Stimulated activated naive B cell treated with anti-CD40 and anti-IgM and Interleukin-4, amounts not matched to agents 10 μg/mL and 1 μg/mL and 100 μg/mL, for 72 hours (primary cell): ENCODE measurements at regions not wholly inside any gene's neighbourhood (a gene's known extent, or its start where the extent isn't known, plus 50 kb on each side); places are given as distances from the start of the nearest gene placed in this dataset.
"Not testable (repeated sequence)": the region's sequence is repeated elsewhere in the genome, so short reads cannot be mapped to it uniquely, and the experiment has no call there.

Source experiments
- ATAC-seq, 2 donors: fragments of 150-1000 bp; cut with Tn5 transposase; replicated peaks; 2 replicates each; pipeline ENCODE4 v1.10.0; 2021; ENCODE audit warnings: moderate library complexity in 1 of 2
- DNase-seq: peaks from one replicate; pipeline ENCODE4 v3.0.0; 2021
- H3K27ac Mint-ChIP-seq: one replicate; pipeline ENCODE4 v1.8.0; 2022; ENCODE audit warnings: mild to moderate bottlenecking, mixed read lengths
- H3K27me3 Mint-ChIP-seq, 2 donors: one replicate each; pipeline ENCODE4 v1.8.0; 2022; ENCODE audit warnings: mixed read lengths in 2 of 2
- H3K36me3 Mint-ChIP-seq, 2 donors: one replicate each; pipeline ENCODE4 v1.8.0; 2022; ENCODE audit warnings: mixed read lengths in 2 of 2, mild to moderate bottlenecking in 1 of 2
- H3K4me1 Mint-ChIP-seq, 2 donors: one replicate each; pipeline ENCODE4 v1.8.0; 2022; ENCODE audit warnings: mixed read lengths in 2 of 2, mild to moderate bottlenecking in 1 of 2
- H3K4me3 Mint-ChIP-seq, 2 donors: one replicate each; pipeline ENCODE4 v1.8.0; 2022; ENCODE audit warnings: mild to moderate bottlenecking in 2 of 2, mixed read lengths in 2 of 2, moderate library complexity in 1 of 2
- H3K9me3 Mint-ChIP-seq, 2 donors: one replicate each; pipeline ENCODE4 v1.8.0; 2022; ENCODE audit warnings: mixed read lengths in 2 of 2, mild to moderate bottlenecking in 1 of 2

GRCh38 chr5:119694284-119694683 is 64.9 kb downstream of the FAM170A start:
- DNase-seq (no peak), ATAC-seq (peak; percentile 78 to 89)
- H3K36me3 Mint-ChIP-seq, result peaks cover 1 to 6% of the 10 kb centered on the region in 2 donors
- H3K4me3 Mint-ChIP-seq, result no peak overlapping the region
- peaks cover 0 to 14% of the 10 kb centered on the region in 2 donors for H3K27me3 Mint-ChIP-seq
- no peaks in the 10 kb centered on the region for H3K4me1 Mint-ChIP-seq
- H3K27ac Mint-ChIP-seq, result no peak overlapping the region
- peaks cover 15 to 22% of the 10 kb centered on the region in 2 donors for H3K9me3 Mint-ChIP-seq

- Mint-ChIP-seq H3K27me3 (peaks cover 13 to 24% of the 10 kb centered on the region in 2 donors), H3K36me3 (no peaks in the 10 kb centered on the region), H3K4me3 (no peak overlapping the region)
Measured at GRCh38 chr5:119706049-119706448, 76.7 kb downstream of the FAM170A start.

GRCh38 chr5:119708076-119708790 is 78.9 kb downstream of the FAM170A start:
- H3K27ac Mint-ChIP-seq, result no peak overlapping the region
- ATAC-seq, result peak; percentile 31 to 46
- H3K4me3 Mint-ChIP-seq, result no peak overlapping the region
- no peak for DNase-seq
- peaks cover 0 to 6% of the 10 kb centered on the region in 2 donors for H3K4me1 Mint-ChIP-seq
- H3K36me3 Mint-ChIP-seq, result no peaks in the 10 kb centered on the region
- peaks cover 0 to 3% of the 10 kb centered on the region in 2 donors for H3K9me3 Mint-ChIP-seq
- H3K27me3 Mint-ChIP-seq, result peaks cover 13 to 26% of the 10 kb centered on the region in 2 donors

More at GRCh38 chr5:119706049-119706448, 76.7 kb downstream of the FAM170A start:
- Mint-ChIP-seq H3K4me1 (peaks cover 0 to 6% of the 10 kb centered on the region in 2 donors), H3K27ac (no peak overlapping the region), H3K9me3 (peaks cover 0 to 4% of the 10 kb centered on the region in 2 donors)
- DNase-seq (no peak), ATAC-seq (no peak)

GRCh38 chr5:119721775-119722174 is 92.4 kb downstream of the FAM170A start:
- Mint-ChIP-seq H3K9me3 (peaks cover 6 to 10% of the 10 kb centered on the region in 2 donors), H3K27ac (no peak overlapping the region), H3K4me3 (no peak overlapping the region), H3K36me3 (no peaks in the 10 kb centered on the region), H3K27me3 (peaks cover 0 to 14% of the 10 kb centered on the region in 2 donors), H3K4me1 (no peaks in the 10 kb centered on the region)
- DNase-seq (no peak), ATAC-seq (no peak)

- Mint-ChIP-seq H3K27me3 (peaks cover 0 to 12% of the 10 kb centered on the region in 2 donors), H3K9me3 (peaks cover 8 to 12% of the 10 kb centered on the region in 2 donors)
- H3K27ac Mint-ChIP-seq, H3K4me3 Mint-ChIP-seq, DNase-seq, ATAC-seq, H3K36me3 Mint-ChIP-seq, H3K4me1 Mint-ChIP-seq: not testable (repeated sequence)
Measured at GRCh38 chr5:119725291-119725690, 95.9 kb downstream of the FAM170A start.

- H3K27me3 Mint-ChIP-seq, result peaks cover 0 to 12% of the 10 kb centered on the region in 2 donors
- no peaks in the 10 kb centered on the region for H3K4me1 Mint-ChIP-seq
- peaks cover 8 to 12% of the 10 kb centered on the region in 2 donors for H3K9me3 Mint-ChIP-seq
- no peak overlapping the region for H3K27ac Mint-ChIP-seq
- ATAC-seq (no peak), DNase-seq (no peak)
- H3K4me3 Mint-ChIP-seq, result no peak overlapping the region
- H3K36me3 Mint-ChIP-seq, result peaks cover 0 to 1% of the 10 kb centered on the region in 2 donors
Measured at GRCh38 chr5:119726544-119726943, 97.2 kb downstream of the FAM170A start.

- no peak overlapping the region for H3K4me3 Mint-ChIP-seq
- H3K4me1 Mint-ChIP-seq, result no peaks in the 10 kb centered on the region
- H3K27me3 Mint-ChIP-seq, result peaks cover 7% of the 10 kb centered on the region in 2 donors
- no peak for DNase-seq
- no peaks in the 10 kb centered on the region for H3K36me3 Mint-ChIP-seq
- no peak for ATAC-seq
- no peaks in the 10 kb centered on the region for H3K9me3 Mint-ChIP-seq
- no peak overlapping the region for H3K27ac Mint-ChIP-seq
Measured at GRCh38 chr5:119740225-119740624, 110.9 kb downstream of the FAM170A start.

GRCh38 chr5:119741691-119742090 is 112.3 kb downstream of the FAM170A start:
- Mint-ChIP-seq H3K36me3 (no peaks in the 10 kb centered on the region), H3K27ac (no peak overlapping the region), H3K27me3 (peaks cover 7% of the 10 kb centered on the region in 2 donors), H3K4me3 (no peak overlapping the region), H3K9me3 (no peaks in the 10 kb centered on the region), H3K4me1 (no peaks in the 10 kb centered on the region)
- no peak for ATAC-seq
- no peak for DNase-seq

GRCh38 chr5:119742311-119742710 is 113.0 kb downstream of the FAM170A start:
- Mint-ChIP-seq H3K27ac (no peak overlapping the region), H3K4me1 (no peaks in the 10 kb centered on the region), H3K4me3 (no peak overlapping the region), H3K27me3 (peaks cover 7% of the 10 kb centered on the region in 2 donors), H3K36me3 (no peaks in the 10 kb centered on the region), H3K9me3 (no peaks in the 10 kb centered on the region)
- no peak for DNase-seq
- ATAC-seq, result no peak

GRCh38 chr5:119743927-119744326 is 114.6 kb downstream of the FAM170A start:
- Mint-ChIP-seq H3K4me3 (no peak overlapping the region), H3K9me3 (no peaks in the 10 kb centered on the region), H3K36me3 (no peaks in the 10 kb centered on the region), H3K4me1 (no peaks in the 10 kb centered on the region), H3K27me3 (peaks cover 5 to 6% of the 10 kb centered on the region in 2 donors), H3K27ac (no peak overlapping the region)
- ATAC-seq (peak; percentile 61 to 78), DNase-seq (no peak)

- H3K27ac Mint-ChIP-seq, result no peak overlapping the region
- ATAC-seq (no peak), DNase-seq (no peak)
- H3K27me3 Mint-ChIP-seq, result no peaks in the 10 kb centered on the region
- no peaks in the 10 kb centered on the region for H3K9me3 Mint-ChIP-seq
- no peaks in the 10 kb centered on the region for H3K4me1 Mint-ChIP-seq
- H3K4me3 Mint-ChIP-seq, result no peak overlapping the region
- H3K36me3 Mint-ChIP-seq, result no peaks in the 10 kb centered on the region
Measured at GRCh38 chr5:119745976-119746375, 116.6 kb downstream of the FAM170A start.

GRCh38 chr5:119746984-119747383 is 117.6 kb downstream of the FAM170A start:
- H3K36me3 Mint-ChIP-seq, result no peaks in the 10 kb centered on the region
- no peak overlapping the region for H3K4me3 Mint-ChIP-seq
- no peaks in the 10 kb centered on the region for H3K27me3 Mint-ChIP-seq

GRCh38 chr5:119750887-119751733 is 121.8 kb downstream of the FAM170A start:
- H3K36me3 Mint-ChIP-seq, result no peaks in the 10 kb centered on the region
- no peaks in the 10 kb centered on the region for H3K4me1 Mint-ChIP-seq
- ATAC-seq (no peak), DNase-seq (no peak)
- H3K9me3 Mint-ChIP-seq, result no peaks in the 10 kb centered on the region
- no peak overlapping the region for H3K4me3 Mint-ChIP-seq
- H3K27ac Mint-ChIP-seq, result no peak overlapping the region
- H3K27me3 Mint-ChIP-seq, result peaks cover under 1 to 8% of the 10 kb centered on the region in 2 donors

More at GRCh38 chr5:119746984-119747383, 117.6 kb downstream of the FAM170A start:
- ATAC-seq, result no peak
- no peak overlapping the region for H3K27ac Mint-ChIP-seq
- no peaks in the 10 kb centered on the region for H3K4me1 Mint-ChIP-seq
- no peak for DNase-seq
- H3K9me3 Mint-ChIP-seq, result no peaks in the 10 kb centered on the region

- Mint-ChIP-seq H3K4me1 (no peaks in the 10 kb centered on the region), H3K27me3 (peaks cover 4 to 11% of the 10 kb centered on the region in 2 donors), H3K36me3 (no peaks in the 10 kb centered on the region), H3K27ac (no peak overlapping the region), H3K4me3 (no peak overlapping the region), H3K9me3 (no peaks in the 10 kb centered on the region)
- ATAC-seq (no peak), DNase-seq (no peak)
Measured at GRCh38 chr5:119751734-119752094, 122.4 kb downstream of the FAM170A start.
